ENCODE measurements at regions not wholly inside any gene's neighbourhood (a gene's known extent, or its start where the extent isn't known, plus 50 kb on each side); places are given as distances from the start of the nearest gene placed in this dataset.

- no peak for DNase-seq
These were observed 524.7 kb upstream of the MCTP2 start for GRCh38 chr15:93706495-93707292.

DNA sequence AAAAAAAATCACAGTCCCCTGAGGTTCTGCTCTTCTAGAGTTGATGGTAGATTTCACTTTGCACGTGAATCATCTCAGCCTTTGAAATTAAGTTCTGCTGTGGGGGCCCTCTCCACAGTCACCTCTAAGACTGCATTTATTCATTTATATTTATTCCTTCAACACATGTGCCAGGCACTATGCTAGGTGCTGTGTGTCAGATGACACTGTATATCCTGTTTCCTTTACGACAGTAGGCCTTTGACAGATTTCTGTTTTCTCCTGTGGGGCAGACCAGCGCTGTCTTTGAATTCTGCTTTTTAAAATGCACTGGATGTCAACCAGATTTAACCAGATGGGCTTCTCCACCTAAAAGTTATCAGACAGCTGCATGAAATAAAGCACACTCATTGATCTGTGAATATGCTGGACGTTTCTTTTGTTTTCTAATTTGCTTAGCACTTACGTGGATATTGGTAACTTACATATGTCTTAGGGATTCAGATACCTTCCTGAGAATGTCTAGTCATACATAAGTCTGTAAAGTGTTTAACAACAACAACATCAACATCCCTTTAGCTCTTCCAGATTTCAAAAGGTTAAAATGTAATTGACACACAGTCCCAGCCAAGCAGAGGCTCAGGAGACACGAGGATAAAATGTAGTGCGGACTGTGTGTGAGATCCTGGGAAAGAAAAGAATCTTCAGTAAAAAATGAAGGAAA is 525.5 kb upstream of the MCTP2 start:
- no peak for DNase-seq

GRCh38 chr15:93703092-93703739 is 528.1 kb upstream of the MCTP2 start:
- no peak for DNase-seq

GRCh38 chr15:93700051-93700450 is 531.3 kb upstream of the MCTP2 start:
- no peak for DNase-seq

GRCh38 chr15:93694033-93694432 is 537.3 kb upstream of the MCTP2 start:
- no peak for DNase-seq

GRCh38 chr15:93683651-93684050 is 547.7 kb upstream of the MCTP2 start:
- no peak for DNase-seq

- no peak for DNase-seq
These were observed 559.9 kb upstream of the MCTP2 start for GRCh38 chr15:93671387-93671943.

DNA sequence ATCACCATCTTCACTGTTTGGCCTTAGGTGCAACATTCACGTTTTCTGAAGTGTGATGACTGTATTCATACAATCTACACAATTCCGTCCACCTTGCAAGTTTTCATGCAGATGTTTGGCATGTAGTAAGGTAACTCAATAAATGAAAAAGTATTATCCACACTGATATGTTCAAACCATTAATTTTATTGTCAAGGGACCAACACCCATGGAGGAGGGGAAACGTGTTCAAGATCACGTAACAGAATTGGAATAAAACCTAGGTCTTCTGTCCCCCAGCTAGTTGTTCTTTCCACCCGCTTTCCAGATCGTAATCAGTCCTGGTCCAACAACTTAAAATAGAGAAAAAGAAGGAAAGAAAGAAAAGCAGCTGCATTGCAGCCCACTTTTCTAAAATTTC is 560.4 kb upstream of the MCTP2 start:
- no peak for DNase-seq

DNA sequence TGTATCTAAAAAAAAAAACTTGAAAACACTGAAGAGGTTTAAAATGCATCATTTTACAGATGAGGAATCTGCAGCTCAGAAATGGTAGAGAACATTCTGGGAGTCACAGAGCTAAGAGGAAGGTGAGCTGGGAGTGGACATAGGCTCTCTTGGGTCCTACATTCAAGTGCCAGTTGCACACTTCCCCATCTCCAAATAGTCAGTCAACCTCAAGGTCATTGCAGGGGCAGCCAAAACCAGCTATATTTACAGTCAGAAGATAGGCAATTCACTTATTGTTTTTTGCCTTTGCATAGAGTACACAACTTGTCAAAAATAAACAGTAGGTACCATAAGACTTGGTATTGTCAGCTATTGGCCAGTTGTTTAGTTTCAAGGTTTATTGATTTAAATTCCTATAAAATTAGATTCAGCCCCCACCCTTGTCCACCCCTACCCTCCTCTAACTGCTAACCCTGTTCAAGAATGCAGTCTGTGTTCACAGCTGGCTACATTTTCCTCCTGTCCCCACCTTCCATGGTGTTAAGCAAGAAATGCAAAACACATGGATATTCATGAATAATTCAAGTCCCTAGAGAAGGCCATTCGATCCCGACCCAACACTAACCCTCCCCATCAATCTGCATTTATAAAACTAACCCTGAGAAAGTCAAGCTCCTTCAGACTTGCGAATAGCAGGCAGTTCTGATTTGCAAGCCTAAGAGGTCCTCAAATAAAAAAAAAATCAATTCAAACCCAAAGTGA is 567.0 kb upstream of the MCTP2 start:
- DNase-seq: no peak

GRCh38 chr15:93662162-93662885 is 569.0 kb upstream of the MCTP2 start:
- DNase-seq: no peak

DNA sequence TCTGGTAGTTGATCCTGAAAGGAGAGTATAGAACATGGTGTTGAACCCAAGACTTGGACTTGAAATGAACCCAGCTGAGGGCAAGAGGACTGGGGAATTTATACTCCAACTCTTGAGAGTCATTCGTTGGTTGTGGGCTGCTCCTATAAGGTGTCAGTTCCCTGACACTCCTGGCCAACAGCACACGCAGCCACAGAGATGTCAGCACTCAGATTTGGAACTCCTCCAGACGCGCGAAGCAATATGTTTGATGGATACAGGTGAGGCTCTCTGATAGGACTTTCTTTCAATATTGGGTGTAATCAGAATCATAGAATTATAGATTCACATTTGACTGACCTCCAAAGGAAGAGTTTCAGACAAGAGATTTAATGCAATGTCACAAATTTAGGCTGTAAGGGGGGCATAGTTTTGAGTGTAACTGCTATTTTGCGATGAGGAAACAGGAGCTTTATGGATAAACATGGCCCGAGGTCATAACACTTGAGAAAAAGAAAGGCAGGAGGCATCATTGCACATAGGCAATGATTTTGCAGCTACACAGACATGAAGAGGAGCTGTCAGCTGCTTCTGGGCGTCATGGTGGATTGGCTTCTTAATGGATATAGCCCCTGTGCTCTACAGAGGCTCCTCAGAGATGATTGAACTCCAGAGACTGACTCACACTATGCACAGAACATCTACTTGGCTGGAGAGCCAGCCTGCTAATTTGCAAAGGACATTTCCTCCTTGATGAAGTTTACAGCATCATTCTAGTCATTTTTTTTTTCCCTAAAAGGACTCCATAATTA is 569.2 kb upstream of the RGMA start:
- no peak for DNase-seq

- DNase-seq: no peak
These were observed 567.0 kb upstream of the RGMA start for GRCh38 chr15:93656041-93656440.

DNA sequence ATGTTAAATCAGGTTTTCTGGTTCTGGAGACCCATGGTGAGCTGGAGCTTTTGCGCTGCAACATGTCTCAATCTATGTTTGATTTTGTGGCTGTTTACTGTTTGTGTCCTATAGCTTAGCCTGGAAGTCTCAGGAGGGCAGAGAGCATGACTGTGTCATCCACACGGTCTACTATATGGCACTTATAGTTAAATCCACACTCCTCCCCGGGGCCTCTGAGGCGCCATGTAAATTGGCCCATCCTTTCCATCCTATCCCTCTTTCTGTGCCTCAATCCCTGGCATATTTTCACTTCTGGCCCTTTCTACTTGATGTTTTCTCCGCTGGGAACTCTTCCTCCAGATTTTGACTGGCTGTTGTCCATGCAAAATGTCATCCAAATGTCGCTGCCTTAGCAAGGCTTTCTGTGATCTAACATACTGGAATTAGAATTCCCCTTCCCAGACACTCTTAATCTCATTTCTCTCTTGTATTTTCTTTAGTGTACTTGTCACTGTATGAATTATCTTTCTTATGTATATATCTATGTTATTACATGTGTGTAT is 560.8 kb upstream of the RGMA start:
- no peak for DNase-seq

DNA sequence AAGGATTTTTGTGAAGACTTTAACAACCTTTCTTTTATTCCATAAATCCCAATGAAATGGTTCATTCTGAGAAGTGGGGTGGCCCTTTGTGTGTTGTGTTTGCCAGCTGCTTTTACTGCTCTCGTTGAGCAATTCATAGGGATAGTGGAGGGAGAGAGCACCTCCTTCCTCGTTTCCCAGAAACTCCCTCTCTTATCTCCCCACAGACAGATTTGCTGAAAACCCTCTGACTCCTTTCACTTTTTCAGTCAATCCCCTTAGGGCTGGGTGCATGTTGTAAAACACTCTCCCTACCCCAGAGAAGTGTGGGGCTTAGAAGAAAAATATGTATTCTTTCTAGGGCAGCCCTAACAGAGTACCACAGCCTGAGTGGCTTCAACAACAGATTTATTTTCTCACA is 557.2 kb upstream of the RGMA start:
- DNase-seq: no peak

DNA sequence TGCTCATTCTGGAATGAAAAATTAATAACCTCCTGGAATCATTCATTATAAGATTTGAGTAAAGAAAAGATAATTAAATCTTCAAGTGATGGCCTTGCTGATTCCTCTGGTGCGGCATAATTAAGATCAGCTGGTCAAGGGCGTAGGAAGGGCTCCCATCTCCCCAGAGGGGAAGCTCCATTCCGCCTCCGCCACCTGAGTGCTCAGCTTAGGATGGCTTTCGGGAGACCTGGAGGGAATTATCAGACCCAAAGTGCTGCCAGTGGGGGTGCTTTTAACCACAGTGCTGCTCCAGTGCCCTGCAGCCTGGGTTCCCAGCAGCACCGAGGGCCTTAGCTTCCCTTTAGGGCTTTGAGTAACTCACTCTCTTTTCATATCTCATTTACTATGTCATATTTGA is 556.6 kb upstream of the RGMA start:
- no peak for DNase-seq

- no peak for DNase-seq
These were observed 555.6 kb upstream of the RGMA start for GRCh38 chr15:93644595-93644994.

GRCh38 chr15:93640411-93640962 is 551.5 kb upstream of the RGMA start:
- DNase-seq: no peak

- DNase-seq: no peak
These were observed 543.1 kb upstream of the RGMA start for GRCh38 chr15:93631958-93632618.

DNA sequence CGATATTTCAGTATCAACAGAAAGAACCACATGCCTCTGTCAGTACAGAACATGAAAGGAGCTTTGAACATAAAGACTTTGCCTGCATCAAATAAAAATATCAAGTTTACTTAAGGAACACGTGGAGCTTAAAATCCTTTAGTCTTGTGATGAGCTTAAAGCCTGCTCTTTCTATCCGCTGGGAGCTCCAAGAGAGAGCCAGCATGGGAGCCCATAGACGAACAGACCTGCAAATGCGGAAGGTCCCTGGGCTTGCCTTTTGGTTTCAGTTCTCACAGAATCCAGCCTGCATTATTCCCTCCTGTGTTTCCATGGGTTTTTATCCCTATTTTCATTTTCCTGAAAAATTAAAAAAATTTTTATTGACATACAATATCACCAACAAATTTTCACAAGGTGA is 530.6 kb upstream of the RGMA start:
- no peak for DNase-seq

- DNase-seq: no peak
These were observed 528.4 kb upstream of the RGMA start for GRCh38 chr15:93617443-93617842.

All from stimulated activated CD4-positive, alpha-beta T cell treated with anti-CD3 and anti-CD28 coated beads, Interleukin-15, amount 100 ng/mL, for 24 hours (primary cell).